ENCODE measurements at regions not wholly inside any gene's neighbourhood (a gene's known extent, or its start where the extent isn't known, plus 50 kb on each side); places are given as distances from the start of the nearest gene placed in this dataset.

- TF ChIP-seq TCF12 (IDR thresholded peaks at IDR 0.05; ENCODE audit: low read depth) (no peak), USF1 (IDR thresholded peaks at IDR 0.05) (no peak), RAD21 (IDR thresholded peaks at IDR 0.05; ENCODE audit: low read depth) (no peak)
Measured at GRCh38 chr11:16408619-16409018, 52.3 kb upstream of the SOX6 start.

All from Ishikawa (cell line).